Activated CD4-positive, alpha-beta T cell treated with anti-CD3 and anti-CD28 coated beads, Interleukin-2, amount 10 ng/mL, durations not matched to agents 7 days and 5 days (primary cell): ENCODE measurements at regions not wholly inside any gene's neighbourhood (a gene's known extent, or its start where the extent isn't known, plus 50 kb on each side); places are given as distances from the start of the nearest gene placed in this dataset.
A peak's percentile ranks its signal among the peaks of the same experiment; 100 is the strongest.

Experiments
- CTCF ChIA-PET: fragments of 350-600 bp; sonication (Branson Sonifier 250); formaldehyde crosslinking; loops from one replicate; lab custom pipeline; 2021; ENCODE audit warnings: antibody characterized with exemption; lab: Charles Lee
- POLR2A ChIA-PET: fragments of 350-600 bp; sonication (Branson Sonifier 250); formaldehyde crosslinking; loops from one replicate; lab custom pipeline; 2021; ENCODE audit warnings: antibody characterized with exemption; lab: Charles Lee
- DNase-seq: peaks from one replicate; pipeline ENCODE4 v3.0.0-alpha.2; 2020
- H3K27ac Mint-ChIP-seq: one replicate; pipeline ENCODE4 v1.8.0; 2021; ENCODE audit warnings: mild to moderate bottlenecking, moderate library complexity, mixed read lengths
- H3K27me3 Mint-ChIP-seq: one replicate; pipeline ENCODE4 v1.8.0; 2021; ENCODE audit warnings: mixed read lengths
- H3K36me3 Mint-ChIP-seq: one replicate; pipeline ENCODE4 v1.8.0; 2021; ENCODE audit warnings: low read depth, mixed read lengths
- H3K4me1 Mint-ChIP-seq: one replicate; pipeline ENCODE4 v1.8.0; 2021; ENCODE audit warnings: mixed read lengths
- H3K4me3 Mint-ChIP-seq: one replicate; pipeline ENCODE4 v1.8.0; 2021; ENCODE audit warnings: mild to moderate bottlenecking, moderate library complexity, mixed read lengths
- H3K9me3 Mint-ChIP-seq: one replicate; pipeline ENCODE4 v1.8.0; 2021; ENCODE audit warnings: mixed read lengths

- no peak overlapping the region for H3K27ac Mint-ChIP-seq
- no peak for DNase-seq
- POLR2A ChIA-PET: no interaction called here
- no peaks in the 10 kb centered on the region for H3K36me3 Mint-ChIP-seq
- no peaks in the 10 kb centered on the region for H3K9me3 Mint-ChIP-seq
- H3K4me1 Mint-ChIP-seq: peaks cover 5% of the 10 kb centered on the region
- CTCF ChIA-PET: interaction anchor here (0.6 kb wide), 1 partner anchor 1026 kb away, joined by 3 read pairs; no protein-coding TSS in a partner anchor
- no peak overlapping the region for H3K4me3 Mint-ChIP-seq
- H3K27me3 Mint-ChIP-seq: no peaks in the 10 kb centered on the region
Measured at GRCh38 chr15:31151301-31152233, 50.0 kb upstream of the TRPM1 start.

GRCh38 chr15:31153531-31153930, 52.0 kb upstream of the TRPM1 start:
- ChIA-PET POLR2A (no interaction called here), CTCF (interaction anchor here (0.9 kb wide), 2 partner anchors 21 to 45 kb away, joined by 3 read pairs; no protein-coding TSS in a partner anchor)
- H3K4me1 Mint-ChIP-seq: peaks cover 5% of the 10 kb centered on the region
- no peaks in the 10 kb centered on the region for H3K9me3 Mint-ChIP-seq
- no peaks in the 10 kb centered on the region for H3K27me3 Mint-ChIP-seq
- no peak for DNase-seq
- H3K27ac Mint-ChIP-seq: no peak overlapping the region
- H3K36me3 Mint-ChIP-seq: no peaks in the 10 kb centered on the region
- no peak overlapping the region for H3K4me3 Mint-ChIP-seq

GRCh38 chr15:31155151-31155550, 53.6 kb upstream of the TRPM1 start:
- CTCF ChIA-PET: interaction anchor here (0.7 kb wide), 1 partner anchor 13 kb away, joined by 3 read pairs; no protein-coding TSS in a partner anchor
- H3K27me3 Mint-ChIP-seq: no peaks in the 10 kb centered on the region
- H3K4me1 Mint-ChIP-seq: peaks cover 2% of the 10 kb centered on the region
- no peaks in the 10 kb centered on the region for H3K9me3 Mint-ChIP-seq
- no peak for DNase-seq
- H3K36me3 Mint-ChIP-seq: no peaks in the 10 kb centered on the region
- POLR2A ChIA-PET: no interaction called here
- H3K27ac Mint-ChIP-seq: no peak overlapping the region
- no peak overlapping the region for H3K4me3 Mint-ChIP-seq

GRCh38 chr15:31156226-31156625, 54.7 kb upstream of the TRPM1 start:
- POLR2A ChIA-PET: no interaction called here
- Mint-ChIP-seq H3K4me3 (no peak overlapping the region), H3K27ac (no peak overlapping the region), H3K4me1 (peaks cover 2% of the 10 kb centered on the region), H3K9me3 (no peaks in the 10 kb centered on the region), H3K27me3 (no peaks in the 10 kb centered on the region), H3K36me3 (no peaks in the 10 kb centered on the region)
- CTCF ChIA-PET: interaction anchor here (0.7 to 1.2 kb wide), 2 partner anchors 12 to 673 kb away, joined by 3 read pairs; no protein-coding TSS in a partner anchor
- no peak for DNase-seq

- ChIA-PET POLR2A (no interaction called here), CTCF (interaction anchor here (0.7 to 1.2 kb wide), 3 partner anchors 11 to 672 kb away, joined by 3 to 4 read pairs (median 3); no protein-coding TSS in a partner anchor)
- Mint-ChIP-seq H3K27ac (no peak overlapping the region), H3K36me3 (no peaks in the 10 kb centered on the region), H3K4me1 (no peaks in the 10 kb centered on the region), H3K4me3 (no peak overlapping the region), H3K9me3 (no peaks in the 10 kb centered on the region), H3K27me3 (no peaks in the 10 kb centered on the region)
- no peak for DNase-seq
Measured at GRCh38 chr15:31156808-31157207, 55.3 kb upstream of the TRPM1 start.

GRCh38 chr15:31157644-31158069, 56.1 kb upstream of the TRPM1 start:
- CTCF ChIA-PET: interaction anchor here (0.9 to 1.2 kb wide), 2 partner anchors 10 to 63 kb away, joined by 3 to 4 read pairs; no protein-coding TSS in a partner anchor
- no peak for DNase-seq
- Mint-ChIP-seq H3K9me3 (no peaks in the 10 kb centered on the region), H3K4me1 (no peaks in the 10 kb centered on the region), H3K27ac (no peak overlapping the region), H3K36me3 (no peaks in the 10 kb centered on the region), H3K4me3 (no peak overlapping the region), H3K27me3 (no peaks in the 10 kb centered on the region)
- POLR2A ChIA-PET: no interaction called here

- DNase-seq: no peak
- Mint-ChIP-seq H3K27me3 (no peaks in the 10 kb centered on the region), H3K4me3 (no peak overlapping the region), H3K4me1 (no peaks in the 10 kb centered on the region), H3K9me3 (no peaks in the 10 kb centered on the region), H3K27ac (no peak overlapping the region), H3K36me3 (no peaks in the 10 kb centered on the region)
- ChIA-PET POLR2A (no interaction called here), CTCF (no interaction called here)
Measured at GRCh38 chr15:31158858-31159569, 57.5 kb upstream of the TRPM1 start.

GRCh38 chr15:31159837-31160236, 58.3 kb upstream of the TRPM1 start:
- ChIA-PET POLR2A (no interaction called here), CTCF (no interaction called here)

GRCh38 chr15:31160297-31160696, 58.8 kb upstream of the TRPM1 start:
- Mint-ChIP-seq H3K4me3 (no peak overlapping the region), H3K4me1 (no peaks in the 10 kb centered on the region), H3K9me3 (no peaks in the 10 kb centered on the region), H3K27me3 (peaks cover 4% of the 10 kb centered on the region), H3K36me3 (no peaks in the 10 kb centered on the region), H3K27ac (no peak overlapping the region)
- ChIA-PET CTCF (no interaction called here), POLR2A (no interaction called here)
- no peak for DNase-seq

More at GRCh38 chr15:31159837-31160236, 58.3 kb upstream of the TRPM1 start:
- H3K4me3 Mint-ChIP-seq: no peak overlapping the region
- H3K27ac Mint-ChIP-seq: no peak overlapping the region
- DNase-seq: no peak
- H3K36me3 Mint-ChIP-seq: no peaks in the 10 kb centered on the region
- no peaks in the 10 kb centered on the region for H3K9me3 Mint-ChIP-seq
- H3K27me3 Mint-ChIP-seq: peaks cover 2% of the 10 kb centered on the region
- no peaks in the 10 kb centered on the region for H3K4me1 Mint-ChIP-seq

GRCh38 chr15:31160740-31161495, 59.4 kb upstream of the TRPM1 start:
- CTCF ChIA-PET: no interaction called here
- Mint-ChIP-seq H3K9me3 (no peaks in the 10 kb centered on the region), H3K4me1 (no peaks in the 10 kb centered on the region), H3K27me3 (peaks cover 4% of the 10 kb centered on the region), H3K36me3 (no peaks in the 10 kb centered on the region), H3K4me3 (no peak overlapping the region), H3K27ac (no peak overlapping the region)
- no peak for DNase-seq
- POLR2A ChIA-PET: no interaction called here

- H3K9me3 Mint-ChIP-seq: no peaks in the 10 kb centered on the region
- no peak for DNase-seq
- H3K36me3 Mint-ChIP-seq: no peaks in the 10 kb centered on the region
- ChIA-PET CTCF (no interaction called here), POLR2A (no interaction called here)
- no peaks in the 10 kb centered on the region for H3K4me1 Mint-ChIP-seq
- H3K27ac Mint-ChIP-seq: peak overlapping the region; percentile 79
- no peak overlapping the region for H3K4me3 Mint-ChIP-seq
- peaks cover 4% of the 10 kb centered on the region for H3K27me3 Mint-ChIP-seq
Measured at GRCh38 chr15:31161951-31162350, 60.4 kb upstream of the TRPM1 start.

- ChIA-PET CTCF (no interaction called here), POLR2A (no interaction called here)
- Mint-ChIP-seq H3K27ac (no peak overlapping the region), H3K27me3 (peaks cover 4% of the 10 kb centered on the region), H3K36me3 (no peaks in the 10 kb centered on the region), H3K4me1 (peaks cover 5% of the 10 kb centered on the region), H3K9me3 (no peaks in the 10 kb centered on the region), H3K4me3 (no peak overlapping the region)
- no peak for DNase-seq
Measured at GRCh38 chr15:31162721-31163510, 61.4 kb upstream of the TRPM1 start.
